CD14-positive monocyte (primary cell): ENCODE measurements at regions not wholly inside any gene's neighbourhood (a gene's known extent, or its start where the extent isn't known, plus 50 kb on each side); places are given as distances from the start of the nearest gene placed in this dataset.

Experiments used
- DNase-seq, 3 donors: peaks; one replicate each; pipeline ENCODE4 v3.0.0-alpha.2; 2011 to 2022
- H2AFZ ChIP-seq: 2 replicates; pipeline ENCODE4 v1.6.0; 2012; ENCODE audit warnings: mild to moderate bottlenecking, low read depth, low read length, inconsistent platforms; ENCODE audit not compliant: insufficient read depth, poor library complexity, severe bottlenecking
- H3K27ac ChIP-seq, 2 donors: 1 replicate in 1 of 2; 2 replicates in 1 of 2; pipeline ENCODE4 v1.5.1; 2012 to 2013; ENCODE audit warnings: low read length in 2 of 2, control low read depth in 1 of 2, inconsistent platforms in 1 of 2, low read depth in 1 of 2, mild to moderate bottlenecking in 1 of 2
- H3K27me3 ChIP-seq, 2 donors: one replicate each; pipeline versions ENCODE4 v1.6.0 to v1.6.1; 2011 to 2013; ENCODE audit warnings: low read length in 2 of 2; ENCODE audit not compliant: control insufficient read depth in 2 of 2, insufficient read depth in 2 of 2
- H3K36me3 ChIP-seq, 2 donors: replicated peaks in 1 of 2; 1 replicate in 1 of 2; 2 replicates in 1 of 2; pipeline versions ENCODE4 v1.5.1 to v1.6.1; 2012 to 2013; ENCODE audit warnings: low read length in 2 of 2, control low read depth in 1 of 2, inconsistent platforms in 1 of 2, mild to moderate bottlenecking in 1 of 2; ENCODE audit not compliant: insufficient read depth in 2 of 2, control insufficient read depth in 1 of 2
- H3K4me1 ChIP-seq, 2 donors: 1 replicate in 1 of 2; 2 replicates in 1 of 2; pipeline versions ENCODE4 v1.5.1 to v1.6.1; 2012 to 2013; ENCODE audit warnings: low read length in 2 of 2, control low read depth in 1 of 2, inconsistent platforms in 1 of 2, mild to moderate bottlenecking in 1 of 2, moderate library complexity in 1 of 2; ENCODE audit not compliant: insufficient read depth in 2 of 2, control insufficient read depth in 1 of 2
- H3K4me2 ChIP-seq: replicated peaks from 2 replicates; pipeline ENCODE3; 2012; ENCODE audit warnings: low read length, moderate library complexity, mild to moderate bottlenecking; ENCODE audit not compliant: poor library complexity, severe bottlenecking; ENCODE audit errors: extremely low read depth
- H3K4me3 ChIP-seq, 3 experiments: fragments of 200-600 bp in 1 of 3; sonication (generic) in 1 of 3; replicated peaks in 1 of 3; 1 replicate in 2 of 3; 2 replicates in 1 of 3; pipeline ENCODE4 v1.5.1; 2011 to 2013; ENCODE audit warnings: low read length in 3 of 3, mild to moderate bottlenecking in 3 of 3, control low read depth in 2 of 3, low read depth in 2 of 3, inconsistent platforms in 1 of 3, moderate library complexity in 1 of 3
- H3K79me2 ChIP-seq: 2 replicates; pipeline ENCODE4 v1.6.0; 2012; ENCODE audit warnings: mild to moderate bottlenecking, control low read depth, inconsistent platforms, low read length, moderate library complexity; ENCODE audit not compliant: insufficient read depth
- H3K9ac ChIP-seq: 2 replicates; pipeline ENCODE4 v1.6.0; 2017; ENCODE audit warnings: low read length, mild to moderate bottlenecking; ENCODE audit not compliant: insufficient read depth, poor library complexity, severe bottlenecking
- H3K9me3 ChIP-seq, 2 donors: replicated peaks in 1 of 2; 1 replicate in 1 of 2; 2 replicates in 1 of 2; pipeline versions ENCODE4 v1.5.1 to v1.6.1; 2012 to 2013; ENCODE audit warnings: low read length in 2 of 2, control low read depth in 1 of 2; ENCODE audit not compliant: control insufficient read depth in 1 of 2, insufficient read depth in 1 of 2
- H4K20me1 ChIP-seq: 2 replicates; pipeline ENCODE4 v1.6.0; 2012; ENCODE audit warnings: mild to moderate bottlenecking, low read length, control low read depth, moderate library complexity; ENCODE audit not compliant: insufficient read depth
- H3K27ac Mint-ChIP-seq, 7 donors: one replicate each; pipeline ENCODE4 v1.8.0; 2020; ENCODE audit warnings: mild to moderate bottlenecking in 7 of 7, mixed read lengths in 7 of 7, moderate library complexity in 6 of 7, inconsistent platforms in 2 of 7
- H3K27me3 Mint-ChIP-seq, 3 donors: one replicate each; pipeline ENCODE4 v1.8.0; 2021 to 2022; ENCODE audit warnings: low read depth in 3 of 3, mild to moderate bottlenecking in 3 of 3, mixed read lengths in 3 of 3, moderate library complexity in 3 of 3, inconsistent platforms in 1 of 3
- H3K36me3 Mint-ChIP-seq, 2 donors: one replicate each; pipeline ENCODE4 v1.8.0; 2020; ENCODE audit warnings: mixed read lengths in 2 of 2, inconsistent platforms in 1 of 2, mild to moderate bottlenecking in 1 of 2
- H3K4me1 Mint-ChIP-seq: one replicate; pipeline ENCODE4 v1.8.0; 2020; ENCODE audit warnings: mild to moderate bottlenecking, mixed read lengths
- H3K4me3 Mint-ChIP-seq, 2 donors: one replicate each; pipeline ENCODE4 v1.8.0; 2020; ENCODE audit warnings: mild to moderate bottlenecking in 2 of 2, mixed read lengths in 2 of 2, moderate library complexity in 1 of 2
- H3K9me3 Mint-ChIP-seq, 7 donors: one replicate each; pipeline ENCODE4 v1.8.0; 2020 to 2022; ENCODE audit warnings: mixed read lengths in 7 of 7, mild to moderate bottlenecking in 6 of 7, moderate library complexity in 6 of 7, inconsistent platforms in 2 of 7
- CTCF ChIP-seq: fragments of 200-600 bp; IDR thresholded peaks from one replicate; pipeline ENCODE4 v1.8.0; 2022; ENCODE audit warnings: antibody characterized with exemption, mild to moderate bottlenecking
- WGBS: methylation state at CpG from one replicate; pipeline ENCODE4 v1.1.5; 2013; ENCODE audit warnings: missing lambda C conversion rate; ENCODE audit not compliant: insufficient coverage; 5-methylcytosine and 5-hydroxymethylcytosine counted together
- intact Hi-C, 2 donors: fragments of 100-400 bp; cut with micrococcal nuclease; formaldehyde crosslinking; loops; one replicate each; pipeline versions ENCODE4 v1.15.0 to v1.15.1; 2023

- no peak overlapping the region for H3K4me3 ChIP-seq
- Mint-ChIP-seq H3K4me3 (no peak overlapping the region), H3K9me3 (peaks cover 0 to 3% (median 2%) of the 10 kb centered on the region in 7 donors), H3K27me3 (peaks cover 0 to 7% (median 2%) of the 10 kb centered on the region in 3 donors), H3K36me3 (no peaks in the 10 kb centered on the region), H3K27ac (no peak overlapping the region), H3K4me1 (no peaks in the 10 kb centered on the region)
- H4K20me1 ChIP-seq = no peaks in the 10 kb centered on the region
- H2AFZ ChIP-seq = no peak overlapping the region
- intact Hi-C loops = no loop called here
- no peak for DNase-seq
- H3K79me2 ChIP-seq = no peaks in the 10 kb centered on the region
- H3K27me3 ChIP-seq = no peaks in the 10 kb centered on the region
- H3K4me2 ChIP-seq = no peak overlapping the region
- no peaks in the 10 kb centered on the region for H3K9me3 ChIP-seq
- H3K27ac ChIP-seq = no peak overlapping the region
- 94% methylated on average over 2 of the region's 3 CpGs for WGBS
- TF ChIP-seq CTCF = no peak
- no peak overlapping the region for H3K9ac ChIP-seq
- H3K36me3 ChIP-seq = no peaks in the 10 kb centered on the region
- no peaks in the 10 kb centered on the region for H3K4me1 ChIP-seq
Observed at GRCh38 chr5:122545986-122546385, 228.9 kb upstream of the SNX2 start.

GRCh38 chr5:122547219-122547618, 227.7 kb upstream of the SNX2 start:
- no peak overlapping the region for H3K4me3 Mint-ChIP-seq
- Histone ChIP-seq H3K4me3 (no peak overlapping the region), H3K27ac (no peak overlapping the region), H3K4me1 (no peaks in the 10 kb centered on the region), H4K20me1 (no peaks in the 10 kb centered on the region), H3K79me2 (no peaks in the 10 kb centered on the region), H3K9me3 (no peaks in the 10 kb centered on the region), H3K9ac (no peak overlapping the region), H3K36me3 (no peaks in the 10 kb centered on the region), H3K4me2 (no peak overlapping the region), H3K27me3 (no peaks in the 10 kb centered on the region), H2AFZ (no peak overlapping the region)
- intact Hi-C loops = no loop called here
- no peak overlapping the region for H3K27ac Mint-ChIP-seq
- TF ChIP-seq CTCF = no peak
- WGBS = no CpG with 5 or more reads among the region's 2 CpGs
- H3K27me3 Mint-ChIP-seq = peaks cover 0 to 3% (median 1%) of the 10 kb centered on the region in 3 donors
- no peaks in the 10 kb centered on the region for H3K4me1 Mint-ChIP-seq
- no peaks in the 10 kb centered on the region for H3K36me3 Mint-ChIP-seq
- peaks cover 0 to 3% (median 0%) of the 10 kb centered on the region in 7 donors for H3K9me3 Mint-ChIP-seq
- DNase-seq = no peak
